Ovary (tissue), 3 donors: ENCODE measurements at regions not wholly inside any gene's neighbourhood (a gene's known extent, or its start where the extent isn't known, plus 50 kb on each side); places are given as distances from the start of the nearest gene placed in this dataset.

Experiments used
- POLR2A ChIP-seq: fragments of 450-650 bp; IDR thresholded peaks from one replicate; pipeline ENCODE4 v1.6.1; 2017; ENCODE audit warnings: antibody characterized with exemption, mild to moderate bottlenecking, moderate library complexity
- TF ChIP-seq, protein P1 (sequence below), 3 donors: fragments of 450-650 bp in 2 of 3; fragments of 200-600 bp in 1 of 3; IDR thresholded peaks; one replicate each; pipeline versions ENCODE4 v1.5.1 to v1.8.0; 2016 to 2022; ENCODE audit warnings: antibody characterized with exemption in 3 of 3, mild to moderate bottlenecking in 1 of 3
- donor health status: DM: no; HTN: no; CAD: no.

DNA sequence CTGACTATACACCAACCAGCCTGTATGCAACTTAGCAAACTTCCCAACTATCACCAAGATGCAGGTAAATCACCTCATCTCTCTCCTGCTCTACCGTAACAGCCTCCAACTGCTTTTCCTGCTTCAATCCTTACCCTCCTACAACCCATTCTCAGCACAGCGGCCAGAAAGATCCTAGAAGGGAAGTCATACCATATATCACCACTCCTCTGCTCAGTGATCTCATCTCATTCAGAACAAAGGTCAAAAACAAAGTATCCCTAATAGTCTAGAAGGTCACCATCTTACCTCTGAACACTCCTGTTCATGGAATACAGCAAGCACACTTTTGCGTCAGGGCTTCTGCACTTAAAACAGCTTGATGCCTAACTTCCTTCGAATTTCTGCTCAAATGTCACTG lies 62.2 kb upstream of the RNF38 start:
- TF ChIP-seq, protein P1, sequence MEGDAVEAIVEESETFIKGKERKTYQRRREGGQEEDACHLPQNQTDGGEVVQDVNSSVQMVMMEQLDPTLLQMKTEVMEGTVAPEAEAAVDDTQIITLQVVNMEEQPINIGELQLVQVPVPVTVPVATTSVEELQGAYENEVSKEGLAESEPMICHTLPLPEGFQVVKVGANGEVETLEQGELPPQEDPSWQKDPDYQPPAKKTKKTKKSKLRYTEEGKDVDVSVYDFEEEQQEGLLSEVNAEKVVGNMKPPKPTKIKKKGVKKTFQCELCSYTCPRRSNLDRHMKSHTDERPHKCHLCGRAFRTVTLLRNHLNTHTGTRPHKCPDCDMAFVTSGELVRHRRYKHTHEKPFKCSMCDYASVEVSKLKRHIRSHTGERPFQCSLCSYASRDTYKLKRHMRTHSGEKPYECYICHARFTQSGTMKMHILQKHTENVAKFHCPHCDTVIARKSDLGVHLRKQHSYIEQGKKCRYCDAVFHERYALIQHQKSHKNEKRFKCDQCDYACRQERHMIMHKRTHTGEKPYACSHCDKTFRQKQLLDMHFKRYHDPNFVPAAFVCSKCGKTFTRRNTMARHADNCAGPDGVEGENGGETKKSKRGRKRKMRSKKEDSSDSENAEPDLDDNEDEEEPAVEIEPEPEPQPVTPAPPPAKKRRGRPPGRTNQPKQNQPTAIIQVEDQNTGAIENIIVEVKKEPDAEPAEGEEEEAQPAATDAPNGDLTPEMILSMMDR (IDR thresholded peaks at IDR 0.05) = no peak
- no peak for TF ChIP-seq POLR2A
